K562 (cell line): ENCODE measurements at regions not wholly inside any gene's neighbourhood (a gene's known extent, or its start where the extent isn't known, plus 50 kb on each side); places are given as distances from the start of the nearest gene placed in this dataset.

Experiments used
- ATAC-seq: fragments of 200-7000 bp; cut with Tn5 transposase; 3 replicates; pipeline ENCODE4 v1.9.1; 2020; ENCODE audit warnings: moderate library complexity
- BruUV-seq: library from RNA; stranded (reverse); fragments of 400-500 nt; replicated peaks from 2 replicates; lab custom pipeline; 2021; lab: Mats Ljungman, UMichigan
- CTCF ChIA-PET: fragments of 300-600 bp; formaldehyde crosslinking; extraction: SDS; loops from one replicate; lab custom pipeline; 2021; ENCODE audit warnings: low intra/inter-chr PET ratio; lab: Yijun Ruan, JAX
- POLR2A ChIA-PET: fragments of 300-600, 350-650 bp; sonication (Branson Sonifier 250); formaldehyde crosslinking; extraction: SDS; loops from one replicate; lab custom pipeline; 2021; ENCODE audit warnings: antibody characterized with exemption, inconsistent platforms; lab: Yijun Ruan, JAX
- DNase-seq, 4 experiments: peaks; one replicate each; pipeline versions ENCODE4 v3.0.0 to v3.0.0-alpha.2; 2011 to 2018; ENCODE audit warnings: low spot score in 3 of 4, mixed read lengths in 3 of 4; ENCODE audit errors: extremely low read depth in 1 of 4
- FAIRE-seq: peaks from 2 replicates; lab custom pipeline; 2011; peaks lifted over from hg19 to GRCh38; lab: Jason Lieb, UNC
- H2AFZ ChIP-seq: 2 replicates; pipeline ENCODE4 v1.6.0; 2011; ENCODE audit warnings: low read depth, low read length, control low read depth, inconsistent platforms
- H3K27ac ChIP-seq: fragments of 200-600 bp; 3 replicates; pipeline ENCODE4 v1.8.0; 2011; ENCODE audit warnings: low read depth, mild to moderate bottlenecking, control low read depth, inconsistent platforms, low read length, moderate library complexity, mixed read lengths; ENCODE audit errors: extremely low read depth
- H3K27me3 ChIP-seq, 2 experiments: fragments of 300-600 bp in 1 of 2; 2 replicates in 1 of 2; 3 replicates in 1 of 2; pipeline versions ENCODE4 v1.6.0 to v1.8.0; 2011; ENCODE audit warnings: inconsistent platforms in 2 of 2, low read length in 2 of 2, mild to moderate bottlenecking in 1 of 2, mixed read lengths in 1 of 2, moderate library complexity in 1 of 2; ENCODE audit not compliant: control insufficient read depth in 2 of 2, insufficient read depth in 2 of 2
- H3K36me3 ChIP-seq: fragments of 300-600 bp; 3 replicates; pipeline ENCODE4 v1.8.0; 2011; ENCODE audit warnings: mild to moderate bottlenecking, low read length, inconsistent platforms; ENCODE audit not compliant: control insufficient read depth, insufficient read depth
- H3K4me1 ChIP-seq, 2 experiments: fragments of 200-600 bp in 1 of 2; replicated peaks in 1 of 2; 2 replicates in 1 of 2; 3 replicates in 1 of 2; pipeline versions ENCODE4 v1.5.1 to v1.8.0; 2011; ENCODE audit warnings: inconsistent platforms in 2 of 2, low read length in 2 of 2, mild to moderate bottlenecking in 1 of 2, mixed read lengths in 1 of 2, moderate library complexity in 1 of 2; ENCODE audit not compliant: control insufficient read depth in 2 of 2, insufficient read depth in 2 of 2
- H3K4me2 ChIP-seq: 2 replicates; pipeline ENCODE4 v1.6.1; 2011; ENCODE audit warnings: low read length, control low read depth, inconsistent platforms, mixed read lengths; ENCODE audit not compliant: insufficient read depth
- H3K4me3 ChIP-seq: fragments of 200-600 bp; sonication (generic), shearing (Covaris generic); 2 replicates; pipeline ENCODE4 v1.5.1; 2016; ENCODE audit warnings: control low read depth, inconsistent platforms
- H3K79me2 ChIP-seq: fragments of 200-600 bp; 3 replicates; pipeline ENCODE4 v1.8.0; 2011; ENCODE audit warnings: low read length, inconsistent platforms; ENCODE audit not compliant: control insufficient read depth, insufficient read depth
- H3K9ac ChIP-seq, 2 experiments: 2 replicates each; pipeline versions ENCODE4 v1.6.0 to v1.6.1; 2011; ENCODE audit warnings: low read depth in 2 of 2, low read length in 2 of 2, control low read depth in 1 of 2, inconsistent platforms in 1 of 2, mild to moderate bottlenecking in 1 of 2, mixed read lengths in 1 of 2; ENCODE audit not compliant: insufficient read depth in 1 of 2
- H3K9me1 ChIP-seq: one replicate; pipeline ENCODE4 v1.6.0; 2011; ENCODE audit warnings: inconsistent platforms, mild to moderate bottlenecking, low read length, moderate library complexity; ENCODE audit not compliant: control insufficient read depth, insufficient read depth
- H3K9me3 ChIP-seq: replicated peaks from 2 replicates; pipeline ENCODE4 v1.5.1; 2011; ENCODE audit warnings: low read depth, low read length, inconsistent platforms; ENCODE audit not compliant: control insufficient read depth, insufficient read depth
- H4K20me1 ChIP-seq: replicated peaks from 2 replicates; pipeline ENCODE4 v1.6.1; 2011; ENCODE audit warnings: low read length, inconsistent platforms, mixed read lengths; ENCODE audit not compliant: control insufficient read depth, insufficient read depth
- ARHGAP35 ChIP-seq: fragments of 450-650 bp; IDR thresholded peaks from 2 replicates; pipeline ENCODE4 v1.6.1; 2018; ENCODE audit not compliant: partially characterized antibody
- CCNT2 ChIP-seq: IDR thresholded peaks from 2 replicates; pipeline ENCODE4 v1.6.1; 2011; ENCODE audit warnings: borderline replicate concordance, low read depth, mild to moderate bottlenecking, moderate library complexity, mixed read lengths, low read length; ENCODE audit not compliant: insufficient read length; ENCODE audit errors: extremely low read depth
- GABPA ChIP-seq: fragments of 200-800 bp; sonication (Bioruptor generic); conservative IDR thresholded peaks from 2 replicates; pipeline ENCODE4 v1.6.1; 2016; ENCODE audit warnings: low read depth, missing genetic modification characterization, missing compliant biosample characterization
- MCM2 ChIP-seq: fragments of 450-650 bp; IDR thresholded peaks from 2 replicates; pipeline ENCODE4 v1.6.1; 2017; ENCODE audit warnings: low read depth, mild to moderate bottlenecking
- MEIS2 ChIP-seq: fragments of 450-650 bp; IDR thresholded peaks from 2 replicates; pipeline ENCODE4 v1.6.1; 2014; ENCODE audit warnings: mild to moderate bottlenecking; ENCODE audit not compliant: partially characterized antibody
- MTF1 ChIP-seq: fragments of 250-450 bp; sonication (Bioruptor Pico); IDR thresholded peaks from 2 replicates; pipeline ENCODE4 v1.9.0; 2021; ENCODE audit warnings: moderate library complexity, mild to moderate bottlenecking, inconsistent platforms, borderline replicate concordance
- SAFB2 ChIP-seq: fragments of 200-400 bp; formaldehyde crosslinking; IDR thresholded peaks from 2 replicates; pipeline ENCODE4 v1.6.1; 2018; ENCODE audit warnings: borderline replicate concordance, low read length, low read depth, moderate library complexity; ENCODE audit not compliant: severe bottlenecking
- SMARCA4 ChIP-seq: fragments of 450-650 bp; IDR thresholded peaks from 2 replicates; pipeline ENCODE4 v1.6.1; 2016
- STAT5A ChIP-seq: IDR thresholded peaks from 2 replicates; pipeline ENCODE4 v1.6.1; 2012; ENCODE audit warnings: low read length, inconsistent platforms, borderline replicate concordance
- TEAD4 ChIP-seq, 2 experiments: sonication (generic) in 1 of 2; formaldehyde crosslinking in 1 of 2; IDR thresholded peaks; 2 replicates each; pipeline versions ENCODE4 v1.6.1 to v1.8.0; 2012 to 2022; ENCODE audit warnings: borderline replicate concordance in 1 of 2, inconsistent platforms in 1 of 2, low read length in 1 of 2, mild to moderate bottlenecking in 1 of 2, missing genetic modification reagents in 1 of 2
- TFAM ChIP-seq: fragments of 250-450 bp; sonication (Bioruptor Pico); conservative IDR thresholded peaks from 2 replicates; pipeline ENCODE4 v1.5.0; 2021; ENCODE audit warnings: mild to moderate bottlenecking, moderate library complexity
- YBX1 ChIP-seq: fragments of 450-650 bp; IDR thresholded peaks from 2 replicates; pipeline ENCODE4 v1.7.1; 2016; ENCODE audit warnings: mild to moderate bottlenecking
- WGBS: fragments of 100-300 bp; shearing (Covaris generic); methylation state at CpG from one replicate; pipeline ENCODE4 v1.1.6; 2016; ENCODE audit warnings: low coverage, mixed read lengths; ENCODE audit not compliant: insufficient coverage; ENCODE audit errors: missing lambda C conversion rate; 5-methylcytosine and 5-hydroxymethylcytosine counted together
- in situ Hi-C: fragments of 300-500 bp; cut with MboI; formaldehyde crosslinking; loops from 4 replicates; pipeline ENCODE4 v1.15.0; 2018; ENCODE audit warnings: inconsistent platforms, mixed read lengths
- intact Hi-C: fragments of 100-400 bp; cut with micrococcal nuclease; formaldehyde crosslinking; loops from 2 replicates; pipeline ENCODE4 v1.14.2; 2022
- TF ChIP-seq, protein P1 (sequence below): fragments of 450-650 bp; formaldehyde crosslinking; IDR thresholded peaks from 2 replicates; pipeline ENCODE4 v1.4.0; 2022; ENCODE audit warnings: missing genetic modification characterization

DNA sequence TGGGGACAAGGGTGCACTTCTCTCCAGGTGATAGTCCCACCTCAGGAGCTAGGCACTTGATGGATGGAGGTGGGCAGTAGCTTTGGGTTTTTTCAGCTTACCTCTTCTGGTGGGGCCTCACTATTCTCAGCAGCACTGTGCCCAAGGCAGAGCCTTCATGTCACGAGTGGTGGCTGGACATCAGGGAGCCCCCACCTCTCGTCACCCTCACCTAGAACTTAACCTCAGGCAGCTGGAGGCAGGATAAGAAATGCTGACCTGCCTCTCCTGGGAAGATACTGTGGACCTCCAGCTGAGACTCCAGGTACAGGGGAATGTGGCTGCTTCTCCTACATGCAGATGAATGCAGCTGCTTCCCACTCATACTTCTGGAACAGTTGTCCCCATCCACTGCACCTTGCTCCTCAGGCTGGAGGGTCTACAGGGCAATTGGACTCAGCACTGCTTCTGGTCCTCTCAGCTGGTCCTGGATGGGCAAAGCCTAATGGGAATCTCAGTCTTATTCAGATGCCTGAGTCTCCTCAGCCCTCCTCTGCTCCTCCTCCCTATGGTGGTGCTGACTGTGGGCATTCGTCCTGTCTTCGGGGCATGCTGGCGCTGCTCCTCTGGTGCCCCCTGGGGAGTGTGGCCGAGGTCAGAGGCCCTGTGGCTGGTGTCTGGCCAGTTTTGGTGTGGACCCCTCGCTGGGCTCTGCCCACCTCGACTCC, 129.9 kb downstream of the KLF13 start:
- BruUV-seq, result no TSS peak
- H3K27me3 ChIP-seq, result peaks cover 4 to 28% of the 10 kb centered on the region in 2 experiments
- POLR2A ChIA-PET, result no interaction called here

More for the DNA sequence above, 129.9 kb downstream of the KLF13 start:
- Histone ChIP-seq H3K9me3 (no peaks in the 10 kb centered on the region), H3K4me3 (no peak overlapping the region), H3K9me1 (no peaks in the 10 kb centered on the region), H3K4me1 (no peaks in the 10 kb centered on the region; a peak in 2 of 5 replicates), H3K27ac (no peak overlapping the region), H3K4me2 (no peak overlapping the region), H2AFZ (no peak overlapping the region), H3K36me3 (no peaks in the 10 kb centered on the region), H3K79me2 (no peaks in the 10 kb centered on the region), H3K9ac (no peak overlapping the region), H4K20me1 (no peaks in the 10 kb centered on the region)
- no peak for ATAC-seq
- 0% methylated on average over 8 of the region's 8 CpGs for WGBS
- intact Hi-C loops, result no loop called here
- in situ Hi-C loops, result no loop called here
- TF ChIP-seq ARHGAP35 (no peak), SMARCA4 (no peak), STAT5A (no peak), YBX1 (no peak), MEIS2 (no peak), CCNT2 (no peak), TFAM (no peak), SAFB2 (no peak), GABPA (no peak), TEAD4 (IDR thresholded peaks at IDR 0.05; ENCODE audit: low read length) (no peak), TEAD4 (CRISPR knock-in tag; IDR thresholded peaks at IDR 0.05; ENCODE audit: borderline replicate concordance) (no peak), MCM2 (no peak), MTF1 (CRISPR knock-in tag) (no peak)
- TF ChIP-seq, protein P1, sequence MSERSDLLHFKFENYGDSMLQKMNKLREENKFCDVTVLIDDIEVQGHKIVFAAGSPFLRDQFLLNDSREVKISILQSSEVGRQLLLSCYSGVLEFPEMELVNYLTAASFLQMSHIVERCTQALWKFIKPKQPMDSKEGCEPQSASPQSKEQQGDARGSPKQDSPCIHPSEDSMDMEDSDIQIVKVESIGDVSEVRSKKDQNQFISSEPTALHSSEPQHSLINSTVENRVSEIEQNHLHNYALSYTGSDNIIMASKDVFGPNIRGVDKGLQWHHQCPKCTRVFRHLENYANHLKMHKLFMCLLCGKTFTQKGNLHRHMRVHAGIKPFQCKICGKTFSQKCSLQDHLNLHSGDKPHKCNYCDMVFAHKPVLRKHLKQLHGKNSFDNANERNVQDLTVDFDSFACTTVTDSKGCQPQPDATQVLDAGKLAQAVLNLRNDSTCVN, result no peak
- CTCF ChIA-PET, result no interaction called here
- no peak for FAIRE-seq
- no peak for DNase-seq
